ENCODE measurements at regions not wholly inside any gene's neighbourhood (a gene's known extent, or its start where the extent isn't known, plus 50 kb on each side); places are given as distances from the start of the nearest gene placed in this dataset.

DNA sequence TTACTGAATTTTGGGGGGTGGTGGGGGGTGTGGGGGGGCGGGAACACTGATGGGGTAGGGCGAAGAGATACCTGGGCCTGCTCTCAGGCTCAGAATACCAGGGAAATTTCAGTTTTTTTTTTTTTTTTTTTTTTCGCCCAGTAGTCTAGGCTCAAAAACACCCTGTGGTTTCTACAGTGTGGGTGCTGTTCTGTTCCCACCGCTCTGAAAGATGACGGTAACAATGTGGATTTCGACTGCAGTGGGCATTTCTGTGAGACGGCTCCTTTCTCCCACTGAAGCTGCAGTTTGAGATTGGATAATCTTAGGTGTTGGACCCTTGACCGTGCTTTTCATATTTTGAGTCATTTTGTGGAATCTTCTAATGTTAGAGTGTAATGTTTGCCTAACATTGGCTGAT is 143.8 kb upstream of the RGMA start:
- TF ChIP-seq CTCF (IDR thresholded peaks at IDR 0.05), result no peak
- TF ChIP-seq POLR2A (IDR thresholded peaks at IDR 0.05), result no peak
